PC-9 (cell line): ENCODE measurements at regions not wholly inside any gene's neighbourhood (a gene's known extent, or its start where the extent isn't known, plus 50 kb on each side); places are given as distances from the start of the nearest gene placed in this dataset.

Experiments used
- BruUV-seq: library from RNA; stranded (reverse); fragments of 400-500 nt; replicated peaks from 2 replicates; lab custom pipeline; 2021; lab: Mats Ljungman, UMichigan
- CTCF ChIA-PET: fragments of 300-600 bp; sonication (Branson Sonifier 250); formaldehyde crosslinking; loops from one replicate; lab custom pipeline; 2022; ENCODE audit warnings: antibody characterized with exemption; lab: Charles Lee
- POLR2A ChIA-PET: fragments of 300-600 bp; sonication (Branson Sonifier 250); formaldehyde crosslinking; loops from one replicate; lab custom pipeline; 2022; ENCODE audit warnings: antibody characterized with exemption; ENCODE audit not compliant: unreplicated experiment; lab: Charles Lee
- DNase-seq, 2 experiments: peaks; one replicate each; pipeline versions ENCODE4 v3.0.0 to v3.0.0-alpha.2; 2015 to 2022; ENCODE audit warnings: mixed read lengths in 1 of 2
- H2AFZ ChIP-seq: fragments of 200-600 bp; sonication (generic); 2 replicates; pipeline ENCODE4 v1.8.1; 2017; ENCODE audit warnings: antibody characterized with exemption
- H3F3A ChIP-seq: fragments of 200-600 bp; sonication (generic); 2 replicates; pipeline ENCODE4 v1.8.1; 2017; ENCODE audit warnings: antibody characterized with exemption, mild to moderate bottlenecking, low read depth; ENCODE audit not compliant: insufficient read depth
- H3K27ac ChIP-seq: fragments of 200-600 bp; sonication (generic); 2 replicates; pipeline ENCODE4 v1.6.1; 2016; ENCODE audit warnings: mixed run types
- H3K27me3 ChIP-seq: fragments of 200-600 bp; sonication (generic); 2 replicates; pipeline ENCODE4 v1.6.1; 2016; ENCODE audit warnings: low read depth, mixed run types; ENCODE audit not compliant: insufficient read depth
- H3K36me3 ChIP-seq: fragments of 200-600 bp; sonication (generic); 2 replicates; pipeline ENCODE4 v1.6.1; 2016; ENCODE audit warnings: low read depth, mixed run types
- H3K4me1 ChIP-seq: fragments of 200-600 bp; sonication (generic); replicated peaks from 2 replicates; pipeline ENCODE4 v1.6.1; 2016; ENCODE audit warnings: mixed run types; ENCODE audit not compliant: insufficient read depth
- H3K4me2 ChIP-seq: fragments of 200-600 bp; sonication (generic); 2 replicates; pipeline ENCODE4 v1.6.1; 2017; ENCODE audit warnings: mixed run types
- H3K4me3 ChIP-seq: fragments of 200-600 bp; sonication (generic); 2 replicates; pipeline ENCODE4 v1.6.1; 2016; ENCODE audit warnings: mixed run types
- H3K79me2 ChIP-seq: fragments of 200-600 bp; sonication (generic); 2 replicates; pipeline ENCODE4 v1.6.1; 2017; ENCODE audit warnings: low read depth, mixed run types
- H3K9me2 ChIP-seq: fragments of 200-600 bp; sonication (generic); 2 replicates; pipeline ENCODE4 v1.8.1; 2017; ENCODE audit warnings: mild to moderate bottlenecking; ENCODE audit not compliant: insufficient read depth
- H3K9me3 ChIP-seq: fragments of 200-600 bp; sonication (generic); 2 replicates; pipeline ENCODE4 v1.8.1; 2016; ENCODE audit warnings: low read depth; ENCODE audit not compliant: insufficient read depth
- H4K20me1 ChIP-seq: fragments of 200-600 bp; sonication (generic); 2 replicates; pipeline ENCODE4 v1.8.1; 2017; ENCODE audit not compliant: insufficient read depth
- CTCF ChIP-seq: fragments of 200-600 bp; sonication (generic); conservative IDR thresholded peaks from 2 replicates; pipeline ENCODE4 v1.6.1; 2017; ENCODE audit warnings: mixed run types, antibody characterized with exemption, mild to moderate bottlenecking, moderate library complexity
- EZH2 ChIP-seq: fragments of 200-600 bp; sonication (generic); IDR thresholded peaks from 2 replicates; pipeline ENCODE4 v1.8.0; 2017; ENCODE audit warnings: antibody characterized with exemption, low read depth
- intact Hi-C: fragments of 100-400 bp; cut with micrococcal nuclease; formaldehyde crosslinking; loops from one replicate; pipeline ENCODE4 v1.10.0; 2022; ENCODE audit not compliant: unreplicated experiment

- no peak for DNase-seq
- Histone ChIP-seq H3K9me2 (no peaks in the 10 kb centered on the region), H4K20me1 (no peaks in the 10 kb centered on the region), H3K4me2 (no peak overlapping the region), H3K4me3 (no peak overlapping the region), H3K27ac (no peak overlapping the region), H2AFZ (no peak overlapping the region), H3K36me3 (no peaks in the 10 kb centered on the region), H3K27me3 (no peaks in the 10 kb centered on the region), H3K9me3 (no peaks in the 10 kb centered on the region), H3K79me2 (no peaks in the 10 kb centered on the region), H3F3A (no peaks in the 10 kb centered on the region), H3K4me1 (no peaks in the 10 kb centered on the region)
- intact Hi-C loops = no loop called here
- ChIA-PET CTCF (no interaction called here), POLR2A (no interaction called here)
- BruUV-seq = no TSS peak
- no peak for TF ChIP-seq EZH2
- TF ChIP-seq CTCF = no peak
These were observed 57.9 kb upstream of the EXOC6 start for GRCh38 chr10:92790440-92790839.

- no peak overlapping the region for H3K4me3 ChIP-seq
- H3K4me2 ChIP-seq = no peak overlapping the region
- no TSS peak for BruUV-seq
- H2AFZ ChIP-seq = no peak overlapping the region
- no peak for DNase-seq
- no peak overlapping the region for H3K27ac ChIP-seq
- ChIA-PET CTCF (no interaction called here), POLR2A (no interaction called here)
- intact Hi-C loops = no loop called here
- H3K9me2 ChIP-seq = no peaks in the 10 kb centered on the region
- H3K9me3 ChIP-seq = no peaks in the 10 kb centered on the region
- H3K27me3 ChIP-seq = no peaks in the 10 kb centered on the region
- no peaks in the 10 kb centered on the region for H3K36me3 ChIP-seq
- H3K4me1 ChIP-seq = no peaks in the 10 kb centered on the region
- no peaks in the 10 kb centered on the region for H4K20me1 ChIP-seq
- no peaks in the 10 kb centered on the region for H3K79me2 ChIP-seq
- TF ChIP-seq CTCF (no peak), EZH2 (no peak)
- H3F3A ChIP-seq = no peaks in the 10 kb centered on the region
These were observed 55.7 kb upstream of the EXOC6 start for GRCh38 chr10:92792661-92793060.
